GM21526 (cell line): ENCODE measurements at regions not wholly inside any gene's neighbourhood (a gene's known extent, or its start where the extent isn't known, plus 50 kb on each side); places are given as distances from the start of the nearest gene placed in this dataset.

ENCODE experiments used
- ATAC-seq: cut with Tn5 transposase; IDR thresholded peaks from one replicate; pipeline ENCODE4 v1.9.1; 2021; ENCODE audit warnings: moderate library complexity; ENCODE audit not compliant: unreplicated experiment, low FRiP score

- no peak for ATAC-seq
Measured at GRCh38 chr2:516944-517343, 160.3 kb downstream of the TMEM18 start.

DNA sequence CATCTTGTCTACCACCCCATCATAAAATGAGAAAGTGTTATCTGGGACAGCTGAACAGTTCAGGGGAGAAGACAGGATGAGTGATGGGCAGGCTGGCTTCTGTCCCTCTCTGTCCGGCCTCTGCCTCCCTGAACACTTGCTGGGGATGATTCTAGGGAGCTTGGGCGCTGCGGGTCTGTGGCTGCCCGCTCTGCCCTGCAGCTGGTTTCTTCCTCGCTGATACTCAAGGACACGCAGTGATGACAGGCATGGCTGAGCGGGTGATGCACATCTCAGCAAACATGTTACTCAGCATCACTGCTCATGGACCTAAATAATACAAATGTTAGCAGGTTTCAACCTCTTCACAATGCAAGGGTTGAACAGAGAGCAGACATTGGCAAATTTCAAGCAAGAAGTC, 161.1 kb downstream of the TMEM18 start:
- no peak for ATAC-seq

- no peak for ATAC-seq
Measured at GRCh38 chr2:515441-516127, 161.6 kb downstream of the TMEM18 start.

GRCh38 chr2:513981-514706, 163.1 kb downstream of the TMEM18 start:
- ATAC-seq, result no peak

DNA sequence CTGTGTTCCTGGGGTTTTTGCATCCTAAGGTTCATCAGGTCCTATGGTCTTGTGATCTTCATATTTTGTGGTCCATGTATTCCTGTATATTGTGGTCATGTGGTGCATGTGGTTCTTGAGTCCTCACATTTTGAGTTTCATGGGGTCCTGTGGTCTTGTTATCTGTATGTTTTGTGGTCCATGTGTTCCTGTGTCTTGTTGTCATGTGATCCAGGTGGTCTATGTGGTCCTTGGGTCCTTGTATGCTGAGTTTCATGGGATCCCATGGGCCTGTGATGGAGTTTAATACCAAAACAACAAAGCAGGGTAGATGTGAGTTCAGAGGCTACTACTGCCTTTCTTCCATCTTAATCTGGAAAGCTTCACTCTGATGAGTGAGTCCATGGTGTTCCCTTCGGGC, 166.4 kb downstream of the TMEM18 start:
- ATAC-seq, result no peak

DNA sequence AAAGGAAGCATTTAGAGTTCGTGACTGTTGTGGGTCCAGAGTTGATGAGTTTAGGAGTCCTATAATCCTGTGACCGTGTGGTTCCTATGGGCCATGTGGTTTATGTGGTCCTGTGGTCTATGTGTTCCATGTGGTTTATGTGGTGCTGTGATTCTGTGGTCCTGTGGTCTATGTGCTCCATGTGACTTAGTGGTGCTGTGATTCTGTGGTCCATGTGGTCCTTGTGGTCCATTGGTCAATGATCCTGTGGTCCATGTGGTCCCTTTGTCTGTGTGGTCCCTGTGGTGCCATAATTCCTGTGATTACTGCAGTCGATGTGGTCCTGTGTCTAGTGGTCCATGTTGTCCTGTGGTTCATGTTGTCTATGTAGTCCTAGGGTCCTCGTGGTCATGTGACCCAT, 167.3 kb downstream of the TMEM18 start:
- no peak for ATAC-seq

GRCh38 chr2:508121-508520, 169.1 kb downstream of the TMEM18 start:
- no peak for ATAC-seq

GRCh38 chr2:506866-507265, 170.3 kb downstream of the TMEM18 start:
- ATAC-seq, result no peak

DNA sequence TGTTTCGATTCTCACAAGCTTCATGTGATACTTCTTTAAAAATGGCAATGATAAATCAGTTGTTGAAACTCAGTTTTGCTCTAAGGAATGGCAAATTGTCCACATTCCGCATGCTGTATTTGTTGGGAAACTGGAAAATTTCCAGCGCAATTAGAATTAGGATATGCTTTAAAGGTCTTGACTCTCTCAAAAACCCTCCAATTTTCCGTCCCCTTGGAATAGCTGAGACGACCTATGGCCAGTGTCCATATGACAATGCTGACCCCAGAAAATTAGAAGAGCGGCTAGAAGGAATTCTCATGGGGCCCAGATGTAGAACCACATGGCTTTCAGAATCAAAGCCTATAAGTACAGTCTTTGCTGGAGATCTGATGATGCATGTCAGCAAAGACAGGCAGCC, 170.8 kb downstream of the TMEM18 start:
- no peak for ATAC-seq

DNA sequence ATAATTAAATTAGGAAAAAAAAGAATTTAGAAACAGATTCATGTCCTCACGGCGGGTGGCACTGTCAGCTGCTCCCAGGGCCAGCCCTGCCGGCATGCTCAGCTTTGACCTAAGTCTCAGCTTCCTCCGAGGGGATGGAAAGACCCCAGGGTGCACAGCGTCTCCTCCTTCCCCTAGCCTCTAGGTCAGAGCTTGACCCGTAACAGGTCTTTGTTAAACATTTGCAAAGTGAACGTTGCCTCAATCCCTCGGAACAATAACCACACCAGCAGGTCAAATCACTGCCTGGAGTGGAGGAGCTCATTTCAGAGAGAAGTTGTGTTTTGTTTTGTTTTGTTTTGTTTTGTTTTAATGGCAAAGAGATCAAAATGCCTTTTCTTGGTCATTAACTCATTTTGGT, 171.3 kb downstream of the TMEM18 start:
- ATAC-seq, result no peak

DNA sequence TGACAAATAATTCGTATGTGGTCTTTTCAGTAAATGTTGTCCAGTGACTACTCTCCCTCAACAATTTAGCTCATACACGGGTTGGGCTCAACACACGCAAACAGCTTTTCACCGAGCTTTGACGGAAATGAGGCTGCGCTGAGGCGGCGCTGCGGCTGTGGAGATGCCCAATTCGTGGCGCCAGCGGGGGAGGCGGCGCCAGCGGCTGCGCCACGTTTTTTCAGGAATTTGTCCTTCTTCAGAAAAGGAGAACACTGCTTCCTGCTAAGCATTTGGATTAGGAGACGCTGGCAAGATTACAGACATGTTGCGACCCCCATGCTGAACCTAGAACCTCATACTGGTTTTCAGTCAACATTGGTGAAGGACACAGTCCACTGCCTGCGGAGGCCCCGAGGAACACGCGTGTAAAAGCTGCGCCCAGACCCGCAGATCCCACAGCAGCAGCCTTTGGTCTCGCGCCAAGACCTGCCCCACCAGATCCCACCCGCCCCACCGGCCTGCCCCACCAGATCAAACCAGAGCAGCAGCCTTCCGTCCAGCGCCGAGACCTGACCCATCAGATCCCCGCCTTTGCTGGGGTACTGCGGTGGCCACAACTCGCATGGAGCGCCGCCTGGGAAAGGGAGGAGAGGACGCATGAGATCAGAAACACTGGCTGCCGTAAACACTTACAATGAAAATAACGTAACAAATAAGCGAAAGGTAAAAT, 173.8 kb downstream of the TMEM18 start:
- no peak for ATAC-seq

- ATAC-seq, result no peak
Measured at GRCh38 chr2:502831-503230, 174.4 kb downstream of the TMEM18 start.

- no peak for ATAC-seq
Measured at GRCh38 chr2:501667-502066, 175.5 kb downstream of the TMEM18 start.

GRCh38 chr2:501130-501529, 176.1 kb downstream of the TMEM18 start:
- no peak for ATAC-seq

GRCh38 chr2:499726-500125, 177.5 kb downstream of the TMEM18 start:
- ATAC-seq, result no peak

- no peak for ATAC-seq
Measured at GRCh38 chr2:498493-499178, 178.6 kb downstream of the TMEM18 start.

GRCh38 chr2:497770-498492, 179.3 kb downstream of the TMEM18 start:
- ATAC-seq, result no peak

DNA sequence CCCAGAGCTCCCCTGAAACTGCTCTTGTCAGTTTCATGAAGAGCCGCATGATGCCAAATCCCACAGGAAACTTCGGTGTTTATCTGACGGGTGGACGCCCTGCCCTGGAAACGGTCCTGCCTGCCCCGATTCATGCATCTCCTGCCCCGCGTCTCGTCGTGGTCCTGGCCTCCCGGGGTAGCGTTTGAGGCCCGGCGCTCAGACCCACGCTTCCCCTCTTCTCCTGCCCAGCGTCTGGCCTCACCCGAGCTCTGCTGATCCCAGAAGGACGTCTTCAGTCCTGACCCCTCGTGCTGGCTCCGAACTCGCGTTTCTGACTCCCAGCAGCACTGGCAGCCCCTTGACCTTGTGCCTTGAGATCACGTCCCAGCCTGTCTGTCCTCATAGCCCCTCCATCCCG, 180.5 kb downstream of the TMEM18 start:
- no peak for ATAC-seq

GRCh38 chr2:495745-496275, 181.4 kb downstream of the TMEM18 start:
- ATAC-seq, result no peak

GRCh38 chr2:494853-495252, 182.4 kb downstream of the TMEM18 start:
- no peak for ATAC-seq
